Stimulated activated CD8-positive, alpha-beta memory T cell treated with anti-CD3 and anti-CD28 coated beads, Interleukin-15, amount 100 ng/mL, for 24 hours (primary cell): ENCODE measurements at regions not wholly inside any gene's neighbourhood (a gene's known extent, or its start where the extent isn't known, plus 50 kb on each side); places are given as distances from the start of the nearest gene placed in this dataset.
"Not testable (repeated sequence)": the region's sequence is repeated elsewhere in the genome, so short reads cannot be mapped to it uniquely, and the experiment has no call there.

ENCODE experiments used
- DNase-seq: peaks from one replicate; pipeline ENCODE4 v3.0.0-alpha.2; 2020; ENCODE audit warnings: low read depth

- DNase-seq, result no peak
Observed at GRCh38 chr2:13604951-13605661, 888.4 kb downstream of the TRIB2 start.

GRCh38 chr2:13607139-13607538, 890.4 kb downstream of the TRIB2 start:
- no peak for DNase-seq

- DNase-seq, result no peak
Observed at GRCh38 chr2:13611939-13612338, 895.2 kb downstream of the TRIB2 start.

GRCh38 chr2:13616059-13616458, 899.3 kb downstream of the TRIB2 start:
- DNase-seq, result no peak

- DNase-seq, result no peak
Observed at GRCh38 chr2:13616616-13617015, 899.9 kb downstream of the TRIB2 start.

GRCh38 chr2:13628122-13628521, 911.4 kb downstream of the TRIB2 start:
- DNase-seq, result no peak

GRCh38 chr2:13638181-13638580, 921.4 kb downstream of the TRIB2 start:
- DNase-seq, result no peak

- no peak for DNase-seq
Observed at GRCh38 chr2:13649918-13650317, 933.2 kb downstream of the TRIB2 start.

GRCh38 chr2:13650586-13651180, 933.9 kb downstream of the TRIB2 start:
- no peak for DNase-seq

GRCh38 chr2:13651684-13652131, 935.0 kb downstream of the TRIB2 start:
- no peak for DNase-seq

GRCh38 chr2:13652531-13653313, 936.0 kb downstream of the TRIB2 start:
- DNase-seq, result no peak

- no peak for DNase-seq
Observed at GRCh38 chr2:13654416-13654815, 937.7 kb downstream of the TRIB2 start.

- DNase-seq, result no peak
Observed at GRCh38 chr2:13660231-13660630, 943.5 kb downstream of the TRIB2 start.

GRCh38 chr2:13662055-13662454, 945.3 kb downstream of the TRIB2 start:
- no peak for DNase-seq

- DNase-seq, result no peak
Observed at GRCh38 chr2:13666582-13667414, 950.1 kb downstream of the TRIB2 start.

GRCh38 chr2:13667415-13667757, 950.6 kb downstream of the TRIB2 start:
- DNase-seq, result no peak

GRCh38 chr2:13669607-13670006, 952.9 kb downstream of the TRIB2 start:
- DNase-seq, result no peak

GRCh38 chr2:13673821-13674220, 957.1 kb downstream of the TRIB2 start:
- DNase-seq, result not testable (repeated sequence)

GRCh38 chr2:13676269-13676668, 956.2 kb upstream of the LRATD1 start:
- DNase-seq, result no peak

- no peak for DNase-seq
Observed at GRCh38 chr2:13681936-13682335, 950.6 kb upstream of the LRATD1 start.

- no peak for DNase-seq
Observed at GRCh38 chr2:13682540-13683272, 949.8 kb upstream of the LRATD1 start.

GRCh38 chr2:13686262-13686661, 946.3 kb upstream of the LRATD1 start:
- no peak for DNase-seq
